ENCODE measurements at regions not wholly inside any gene's neighbourhood (a gene's known extent, or its start where the extent isn't known, plus 50 kb on each side); places are given as distances from the start of the nearest gene placed in this dataset.

- H3K27ac ChIP-seq: peak overlapping the region; percentile 75
- no peaks in the 10 kb centered on the region for H3K9me3 ChIP-seq (ENCODE audit: low read depth)
- peak in 1 of 2 donors; percentile 63 for DNase-seq (ENCODE audit: low read depth in 1 of 2, low spot score in 1 of 2)
- no peak for TF ChIP-seq CTCF (IDR thresholded peaks at IDR 0.05; ENCODE audit: low read depth, low read length)
- no peak overlapping the region for H3K4me3 ChIP-seq
- H3K36me3 ChIP-seq: no peaks in the 10 kb centered on the region
- no peaks in the 10 kb centered on the region for H3K27me3 ChIP-seq
- H3K4me1 ChIP-seq (ENCODE audit: low read depth): peaks cover 11% of the 10 kb centered on the region
These were observed 389.2 kb downstream of the EFNB2 start for GRCh38 chr13:106145997-106146864.

GRCh38 chr13:106145070-106145469, 390.4 kb downstream of the EFNB2 start:
- Histone ChIP-seq H3K4me1 (ENCODE audit: low read depth) (peaks cover 11% of the 10 kb centered on the region), H3K27me3 (no peaks in the 10 kb centered on the region), H3K9me3 (ENCODE audit: low read depth) (no peaks in the 10 kb centered on the region), H3K27ac (no peak overlapping the region), H3K36me3 (no peaks in the 10 kb centered on the region), H3K4me3 (no peak overlapping the region)
- no peak for TF ChIP-seq CTCF (IDR thresholded peaks at IDR 0.05; ENCODE audit: low read depth, low read length)
- no peak for DNase-seq (ENCODE audit: low read depth in 1 of 2, low spot score in 1 of 2)

- DNase-seq (ENCODE audit: low read depth in 1 of 2, low spot score in 1 of 2): no peak
- no peak overlapping the region for H3K4me3 ChIP-seq
- H3K36me3 ChIP-seq: no peaks in the 10 kb centered on the region
- no peaks in the 10 kb centered on the region for H3K9me3 ChIP-seq (ENCODE audit: low read depth)
- no peak overlapping the region for H3K27ac ChIP-seq
- peaks cover 11% of the 10 kb centered on the region for H3K4me1 ChIP-seq (ENCODE audit: low read depth)
- TF ChIP-seq CTCF (IDR thresholded peaks at IDR 0.05; ENCODE audit: low read depth, low read length): no peak
- H3K27me3 ChIP-seq: no peaks in the 10 kb centered on the region
These were observed 391.3 kb downstream of the EFNB2 start for GRCh38 chr13:106143930-106144709.

- no peaks in the 10 kb centered on the region for H3K9me3 ChIP-seq (ENCODE audit: low read depth)
- H3K27ac ChIP-seq: no peak overlapping the region
- H3K27me3 ChIP-seq: no peaks in the 10 kb centered on the region
- peaks cover 11% of the 10 kb centered on the region for H3K4me1 ChIP-seq (ENCODE audit: low read depth)
- H3K36me3 ChIP-seq: no peaks in the 10 kb centered on the region
- no peak for DNase-seq (ENCODE audit: low read depth in 1 of 2, low spot score in 1 of 2)
- TF ChIP-seq CTCF (IDR thresholded peaks at IDR 0.05; ENCODE audit: low read depth, low read length): no peak
- no peak overlapping the region for H3K4me3 ChIP-seq
These were observed 392.1 kb downstream of the EFNB2 start for GRCh38 chr13:106143392-106143791.

GRCh38 chr13:106140476-106140875, 395.0 kb downstream of the EFNB2 start:
- Histone ChIP-seq H3K4me3 (no peak overlapping the region), H3K9me3 (ENCODE audit: low read depth) (no peaks in the 10 kb centered on the region), H3K4me1 (ENCODE audit: low read depth) (no peaks in the 10 kb centered on the region), H3K27me3 (no peaks in the 10 kb centered on the region), H3K27ac (no peak overlapping the region), H3K36me3 (no peaks in the 10 kb centered on the region)
- TF ChIP-seq CTCF (IDR thresholded peaks at IDR 0.05; ENCODE audit: low read depth, low read length): no peak
- no peak for DNase-seq (ENCODE audit: low read depth in 1 of 2, low spot score in 1 of 2)

Data from cardiac muscle cell (in vitro differentiated cells and primary cell).